SK-N-SH (cell line): ENCODE measurements at regions not wholly inside any gene's neighbourhood (a gene's known extent, or its start where the extent isn't known, plus 50 kb on each side); places are given as distances from the start of the nearest gene placed in this dataset.

ENCODE experiments used
- CTCF ChIA-PET: fragments of 300-600, 350-600 bp; formaldehyde crosslinking; extraction: SDS; loops from one replicate; lab custom pipeline; 2021; lab: Yijun Ruan, JAX
- POLR2A ChIA-PET: fragments of 350-600 bp; sonication (Branson Sonifier 250); formaldehyde crosslinking; extraction: SDS; loops from one replicate; lab custom pipeline; 2020; ENCODE audit warnings: antibody characterized with exemption, inconsistent platforms; lab: Yijun Ruan, JAX
- DNase-seq: peaks from one replicate; pipeline ENCODE4 v3.0.0; 2012
- H2AFZ ChIP-seq: fragments of 200-600 bp; sonication (generic); 2 replicates; pipeline ENCODE4 v1.8.1; 2016; ENCODE audit warnings: antibody characterized with exemption, mild to moderate bottlenecking, low read depth
- H3F3A ChIP-seq: fragments of 200-600 bp; sonication (generic); replicated peaks from 2 replicates; pipeline ENCODE3; 2016; ENCODE audit warnings: antibody characterized with exemption, mild to moderate bottlenecking; ENCODE audit not compliant: insufficient read depth
- H3K27ac ChIP-seq, 2 experiments: fragments of 200-500 bp in 1 of 2; fragments of 200-600 bp in 1 of 2; sonication (Bioruptor generic) in 1 of 2; sonication (generic), shearing (Covaris generic) in 1 of 2; 2 replicates each; pipeline versions ENCODE4 v1.5.1 to v1.6.1; 2014 to 2016; ENCODE audit warnings: low read depth in 2 of 2, inconsistent platforms in 1 of 2, low read length in 1 of 2, mild to moderate bottlenecking in 1 of 2, mixed read lengths in 1 of 2
- H3K27me3 ChIP-seq: fragments of 200-600 bp; sonication (generic), shearing (Covaris generic); 2 replicates; pipeline ENCODE4 v1.6.1; 2016; ENCODE audit warnings: mixed run types; ENCODE audit not compliant: insufficient read depth
- H3K36me3 ChIP-seq, 2 experiments: fragments of 200-500 bp in 1 of 2; fragments of 200-600 bp in 1 of 2; sonication (Bioruptor generic) in 1 of 2; sonication (generic) in 1 of 2; replicated peaks in 1 of 2; 2 replicates each; pipeline versions ENCODE3 to v1.5.1; 2014 to 2016; ENCODE audit warnings: low read length in 1 of 2, mild to moderate bottlenecking in 1 of 2; ENCODE audit not compliant: insufficient read depth in 2 of 2, control insufficient read depth in 1 of 2
- H3K4me1 ChIP-seq, 2 experiments: fragments of 200-500 bp in 1 of 2; fragments of 200-600 bp in 1 of 2; sonication (Bioruptor generic) in 1 of 2; sonication (generic), shearing (Covaris generic) in 1 of 2; 2 replicates each; pipeline versions ENCODE4 v1.5.1 to v1.6.1; 2014 to 2016; ENCODE audit warnings: low read depth in 1 of 2, low read length in 1 of 2, mixed run types in 1 of 2; ENCODE audit not compliant: insufficient read depth in 2 of 2, control insufficient read depth in 1 of 2
- H3K4me2 ChIP-seq: fragments of 200-600 bp; sonication (generic), shearing (Covaris generic); 2 replicates; pipeline ENCODE4 v1.6.1; 2017; ENCODE audit warnings: mixed run types
- H3K4me3 ChIP-seq, 2 experiments: fragments of 200-500 bp in 1 of 2; fragments of 200-600 bp in 1 of 2; sonication (Bioruptor generic) in 1 of 2; sonication (generic), shearing (Covaris generic) in 1 of 2; 2 replicates each; pipeline versions ENCODE4 v1.5.1 to v1.8.1; 2014 to 2016; ENCODE audit warnings: low read depth in 2 of 2, inconsistent platforms in 1 of 2, low read length in 1 of 2, mild to moderate bottlenecking in 1 of 2, mixed read lengths in 1 of 2, moderate library complexity in 1 of 2
- H3K79me2 ChIP-seq: fragments of 200-600 bp; sonication (generic); 2 replicates; pipeline ENCODE4 v1.8.1; 2017; ENCODE audit warnings: mild to moderate bottlenecking; ENCODE audit not compliant: insufficient read depth
- H3K9ac ChIP-seq: fragments of 200-600 bp; sonication (generic); 2 replicates; pipeline ENCODE4 v1.6.1; 2017; ENCODE audit warnings: mixed run types
- H3K9me2 ChIP-seq: fragments of 200-600 bp; sonication (generic); 2 replicates; pipeline ENCODE4 v1.6.1; 2017; ENCODE audit warnings: mixed run types
- H3K9me3 ChIP-seq: fragments of 200-600 bp; sonication (generic); 2 replicates; pipeline ENCODE4 v1.6.1; 2017; ENCODE audit warnings: mixed run types, mild to moderate bottlenecking, moderate library complexity
- H4K20me1 ChIP-seq: fragments of 200-600 bp; sonication (generic); 2 replicates; pipeline ENCODE4 v1.6.1; 2017; ENCODE audit warnings: mild to moderate bottlenecking, mixed run types; ENCODE audit not compliant: insufficient read depth
- CTCF ChIP-seq: fragments of 200-600 bp; sonication (generic); IDR thresholded peaks from 2 replicates; pipeline ENCODE4 v1.6.1; 2017; ENCODE audit warnings: antibody characterized with exemption, mild to moderate bottlenecking, moderate library complexity
- ELF1 ChIP-seq: IDR thresholded peaks from 2 replicates; pipeline ENCODE4 v1.4.0; 2012
- EP300 ChIP-seq, 2 experiments: IDR thresholded peaks; 2 replicates each; pipeline versions ENCODE4 v1.4.0 to v1.6.1; 2012; ENCODE audit warnings: borderline replicate concordance in 1 of 2, low read depth in 1 of 2, low read length in 1 of 2
- EZH2phosphoT487 ChIP-seq: fragments of 200-600 bp; sonication (generic); IDR thresholded peaks from 2 replicates; pipeline ENCODE4 v1.6.1; 2017; ENCODE audit warnings: low read depth, mixed run types, mild to moderate bottlenecking, antibody characterized with exemption, moderate library complexity, borderline replicate concordance
- FOSL2 ChIP-seq: IDR thresholded peaks from 2 replicates; pipeline ENCODE4 v1.4.0; 2012; ENCODE audit warnings: low read depth, mild to moderate bottlenecking, moderate library complexity, borderline replicate concordance
- FOXM1 ChIP-seq: IDR thresholded peaks from 2 replicates; pipeline ENCODE4 v1.4.0; 2012; ENCODE audit warnings: low read depth, mild to moderate bottlenecking
- MAX ChIP-seq: IDR thresholded peaks from 2 replicates; pipeline ENCODE4 v1.4.0; 2012; ENCODE audit warnings: low read depth
- MEF2A ChIP-seq: IDR thresholded peaks from 2 replicates; pipeline ENCODE4 v1.4.0; 2012; ENCODE audit warnings: low read depth, borderline replicate concordance
- MXI1 ChIP-seq: IDR thresholded peaks from 2 replicates; pipeline ENCODE4 v1.6.1; 2012; ENCODE audit warnings: mild to moderate bottlenecking, low read depth, low read length, improper control_type of control experiment
- NFIC ChIP-seq: IDR thresholded peaks from 2 replicates; pipeline ENCODE4 v1.4.0; 2012; ENCODE audit warnings: borderline replicate concordance
- NRF1 ChIP-seq: IDR thresholded peaks from 2 replicates; pipeline ENCODE4 v1.6.1; 2012; ENCODE audit warnings: low read depth, mild to moderate bottlenecking, low read length
- PBX3 ChIP-seq: IDR thresholded peaks from 2 replicates; pipeline ENCODE4; 2012
- RCOR1 ChIP-seq: fragments of 150-350 bp; IDR thresholded peaks from 2 replicates; pipeline ENCODE4 v1.6.1; 2017; ENCODE audit warnings: antibody characterized with exemption, low read length
- REST ChIP-seq: IDR thresholded peaks from 2 replicates; pipeline ENCODE4 v1.6.1; 2012; ENCODE audit warnings: mild to moderate bottlenecking, low read depth, low read length, moderate library complexity
- RFX5 ChIP-seq: IDR thresholded peaks from 2 replicates; pipeline ENCODE4 v1.6.1; 2012; ENCODE audit warnings: mild to moderate bottlenecking, improper control_type of control experiment, low read length
- RXRA ChIP-seq: IDR thresholded peaks from 2 replicates; pipeline ENCODE4 v1.4.0; 2012; ENCODE audit warnings: low read depth, mild to moderate bottlenecking, borderline replicate concordance
- SMC3 ChIP-seq: IDR thresholded peaks from 2 replicates; pipeline ENCODE4 v1.6.1; 2012; ENCODE audit warnings: low read depth, low read length, improper control_type of control experiment
- USF1 ChIP-seq: IDR thresholded peaks from 2 replicates; pipeline ENCODE4 v1.4.0; 2012; ENCODE audit warnings: low read depth, borderline replicate concordance
- ZBTB33 ChIP-seq: IDR thresholded peaks from 2 replicates; pipeline ENCODE4 v1.4.0; 2012; ENCODE audit warnings: low read depth, borderline replicate concordance
- WGBS: methylation state at CpG from one replicate; pipeline ENCODE4 v1.1.6; 2017; ENCODE audit warnings: low lambda C conversion rate; 5-methylcytosine and 5-hydroxymethylcytosine counted together

- Histone ChIP-seq H3K36me3 (no peaks in the 10 kb centered on the region), H3K9ac (no peak overlapping the region), H3K79me2 (no peaks in the 10 kb centered on the region), H3K4me1 (peaks cover 52 to 55% of the 10 kb centered on the region in 2 experiments), H3K9me3 (no peaks in the 10 kb centered on the region), H3K4me2 (0 out of 2 replicates have a peak overlapping the region, but pooled peaks have one; percentile 2), H3K4me3 (no peak overlapping the region), H3K27me3 (no peaks in the 10 kb centered on the region), H2AFZ (no peak overlapping the region), H3K27ac (peak overlapping the region in 1 of 2 experiments; percentile 85; a peak in 2 of 4 replicates), H3F3A (peaks cover 23% of the 10 kb centered on the region), H3K9me2 (no peaks in the 10 kb centered on the region), H4K20me1 (no peaks in the 10 kb centered on the region)
- WGBS: 94% methylated on average over 7 of the region's 7 CpGs
- CTCF ChIA-PET: interaction anchor here (0.8 to 10.0 kb wide), 10 partner anchors 36 to 561 kb away, joined by 3 to 213 read pairs (median 11); no protein-coding TSS in a partner anchor
- DNase-seq: no peak
- POLR2A ChIA-PET: interaction anchor here (3.0 kb wide), 1 partner anchor 88 kb away, joined by 30 read pairs; no protein-coding TSS in a partner anchor
- no peak for TF ChIP-seq MXI1
- TF ChIP-seq RXRA: no peak
- TF ChIP-seq EP300 (IDR thresholded peaks at IDR 0.05; ENCODE audit: borderline replicate concordance in 1 of 2, low read depth in 1 of 2, low read length in 1 of 2): no peak
- TF ChIP-seq REST: no peak
- TF ChIP-seq FOXM1: no peak
- no peak for TF ChIP-seq ZBTB33
- TF ChIP-seq NFIC: no peak
- TF ChIP-seq SMC3: no peak
- no peak for TF ChIP-seq USF1
- no peak for TF ChIP-seq ELF1
- no peak for TF ChIP-seq CTCF
- TF ChIP-seq PBX3: no peak
- TF ChIP-seq RCOR1: no peak
- no peak for TF ChIP-seq RFX5
- TF ChIP-seq FOSL2: no peak
- TF ChIP-seq NRF1: no peak
- no peak for TF ChIP-seq EZH2phosphoT487
- no peak for TF ChIP-seq MAX
- no peak for TF ChIP-seq MEF2A
These were observed 197.2 kb downstream of the REEP3 start for GRCh38 chr10:63718421-63718820.
